H1 (cell line): ENCODE measurements at regions not wholly inside any gene's neighbourhood (a gene's known extent, or its start where the extent isn't known, plus 50 kb on each side); places are given as distances from the start of the nearest gene placed in this dataset.

Experiments
- CTCF ChIA-PET: fragments of 300-600 bp; sonication (Branson Sonifier 250); formaldehyde crosslinking; loops from one replicate; lab custom pipeline; 2021; ENCODE audit not compliant: partially characterized antibody; lab: Charles Lee
- POLR2A ChIA-PET: fragments of 300-600 bp; sonication (Branson Sonifier 250); formaldehyde crosslinking; loops from one replicate; lab custom pipeline; 2021; ENCODE audit warnings: inconsistent platforms; ENCODE audit not compliant: partially characterized antibody; lab: Charles Lee
- DNase-seq, 2 experiments: peaks; one replicate each; pipeline versions ENCODE4 v3.0.0 to v3.0.0-alpha.2; 2010 to 2022; ENCODE audit warnings: low spot score in 2 of 2, low read depth in 1 of 2, mixed read lengths in 1 of 2
- FAIRE-seq: peaks from 2 replicates; lab custom pipeline; 2011; peaks lifted over from hg19 to GRCh38; lab: Jason Lieb, UNC
- H2AFZ ChIP-seq: 2 replicates; pipeline ENCODE4 v1.8.1; 2012; ENCODE audit warnings: low read length, inconsistent platforms
- H2AK5ac ChIP-seq: 2 replicates; pipeline ENCODE4 v1.6.1; 2013; ENCODE audit warnings: low read depth, low read length
- H2BK120ac ChIP-seq: replicated peaks from 2 replicates; pipeline ENCODE3; 2013; ENCODE audit warnings: low read depth, low read length, inconsistent platforms
- H2BK12ac ChIP-seq: 2 replicates; pipeline ENCODE4 v1.6.1; 2013; ENCODE audit warnings: low read depth, low read length
- H2BK15ac ChIP-seq: 2 replicates; pipeline ENCODE4 v1.6.1; 2013; ENCODE audit warnings: low read length
- H2BK20ac ChIP-seq: 2 replicates; pipeline ENCODE4 v1.6.1; 2013; ENCODE audit warnings: low read length
- H2BK5ac ChIP-seq: 2 replicates; pipeline ENCODE4 v1.6.1; 2013; ENCODE audit warnings: low read depth, low read length
- H3K14ac ChIP-seq: 2 replicates; pipeline ENCODE4 v1.6.1; 2013; ENCODE audit warnings: inconsistent platforms; ENCODE audit not compliant: insufficient read length
- H3K18ac ChIP-seq: 2 replicates; pipeline ENCODE4 v1.6.1; 2013; ENCODE audit warnings: low read length; ENCODE audit errors: extremely low read depth
- H3K23ac ChIP-seq: 2 replicates; pipeline ENCODE4 v1.6.1; 2013; ENCODE audit warnings: inconsistent platforms; ENCODE audit not compliant: insufficient read length
- H3K23me2 ChIP-seq: 2 replicates; pipeline ENCODE4 v1.6.1; 2013; ENCODE audit warnings: low read depth, low read length
- H3K27ac ChIP-seq: 2 replicates; pipeline ENCODE4 v1.6.1; 2011; ENCODE audit warnings: low read depth, low read length, inconsistent platforms
- H3K27me3 ChIP-seq, 4 experiments: replicated peaks in 1 of 4; 1 replicate in 1 of 4; 2 replicates in 3 of 4; pipeline versions ENCODE4 v1.6.1 to v1.8.1; 2011 to 2013; ENCODE audit warnings: low read length in 3 of 4, mild to moderate bottlenecking in 3 of 4, inconsistent platforms in 2 of 4, mixed read lengths in 2 of 4, moderate library complexity in 1 of 4; ENCODE audit not compliant: control insufficient read depth in 3 of 4, insufficient read depth in 3 of 4; ENCODE audit errors: extremely low read depth in 1 of 4
- H3K36me3 ChIP-seq, 4 experiments: 2 replicates each; pipeline versions ENCODE4 v1.6.1 to v1.8.1; 2011 to 2013; ENCODE audit warnings: mild to moderate bottlenecking in 4 of 4, low read length in 3 of 4, moderate library complexity in 2 of 4, control low read depth in 1 of 4, inconsistent platforms in 1 of 4; ENCODE audit not compliant: insufficient read depth in 4 of 4, control insufficient read depth in 2 of 4
- H3K4ac ChIP-seq: replicated peaks from 2 replicates; pipeline ENCODE3; 2013; ENCODE audit warnings: low read length, low read depth, mixed read lengths, inconsistent platforms; ENCODE audit not compliant: insufficient read length
- H3K4me1 ChIP-seq, 4 experiments: replicated peaks in 1 of 4; 1 replicate in 1 of 4; 2 replicates in 3 of 4; pipeline versions ENCODE4 v1.6.1 to v1.8.1; 2011 to 2013; ENCODE audit warnings: low read length in 3 of 4, inconsistent platforms in 2 of 4, mixed read lengths in 1 of 4; ENCODE audit not compliant: insufficient read depth in 4 of 4, control insufficient read depth in 3 of 4
- H3K4me2 ChIP-seq, 2 experiments: 2 replicates each; pipeline versions ENCODE4 v1.6.1 to v1.8.1; 2011 to 2013; ENCODE audit warnings: low read depth in 2 of 2, low read length in 2 of 2, control low read depth in 1 of 2, inconsistent platforms in 1 of 2, mild to moderate bottlenecking in 1 of 2; ENCODE audit not compliant: insufficient read depth in 1 of 2
- H3K4me3 ChIP-seq, 4 experiments: fragments of 200-600, 300-600 bp in 1 of 4; sonication (generic), shearing (Covaris generic), sonication (Bioruptor Twin) in 1 of 4; 2 replicates each; pipeline versions ENCODE4 v1.5.1 to v1.8.1; 2011 to 2016; ENCODE audit warnings: low read length in 4 of 4, low read depth in 3 of 4, control low read depth in 2 of 4, inconsistent platforms in 2 of 4, mild to moderate bottlenecking in 2 of 4, mixed read lengths in 1 of 4, moderate library complexity in 1 of 4; ENCODE audit not compliant: insufficient read depth in 2 of 4; ENCODE audit errors: extremely low read depth in 1 of 4
- H3K56ac ChIP-seq: replicated peaks from 2 replicates; pipeline ENCODE3; 2013; ENCODE audit warnings: low read depth, mild to moderate bottlenecking, mixed read lengths, low read length, inconsistent platforms; ENCODE audit not compliant: insufficient read length
- H3K79me1 ChIP-seq: 2 replicates; pipeline ENCODE4 v1.6.1; 2013; ENCODE audit warnings: low read depth, low read length, control low read depth
- H3K79me2 ChIP-seq, 2 experiments: 2 replicates each; pipeline versions ENCODE4 v1.6.1 to v1.8.1; 2012 to 2013; ENCODE audit warnings: low read length in 2 of 2, mild to moderate bottlenecking in 2 of 2, inconsistent platforms in 1 of 2; ENCODE audit not compliant: insufficient read depth in 2 of 2, control insufficient read depth in 1 of 2
- H3K9ac ChIP-seq, 4 experiments: replicated peaks in 1 of 4; 1 replicate in 1 of 4; 2 replicates in 3 of 4; pipeline versions ENCODE4 v1.6.1 to v1.8.1; 2011 to 2013; ENCODE audit warnings: low read depth in 3 of 4, low read length in 3 of 4, control low read depth in 2 of 4, mild to moderate bottlenecking in 2 of 4, moderate library complexity in 2 of 4, inconsistent platforms in 1 of 4; ENCODE audit errors: extremely low read depth in 1 of 4
- H3K9me3 ChIP-seq, 2 experiments: 2 replicates each; pipeline versions ENCODE4 v1.6.1 to v1.8.1; 2012 to 2013; ENCODE audit warnings: mild to moderate bottlenecking in 2 of 2, moderate library complexity in 2 of 2, control low read depth in 1 of 2, inconsistent platforms in 1 of 2, low read depth in 1 of 2, low read length in 1 of 2, mixed read lengths in 1 of 2; ENCODE audit not compliant: insufficient read depth in 2 of 2
- H4K20me1 ChIP-seq, 2 experiments: replicated peaks in 1 of 2; 2 replicates each; pipeline versions ENCODE3 to v1.8.1; 2011 to 2013; ENCODE audit warnings: inconsistent platforms in 2 of 2, low read length in 2 of 2, mild to moderate bottlenecking in 1 of 2; ENCODE audit not compliant: insufficient read depth in 2 of 2, control insufficient read depth in 1 of 2
- H4K5ac ChIP-seq: 2 replicates; pipeline ENCODE4 v1.6.1; 2013; ENCODE audit warnings: low read length, low read depth, mixed read lengths, inconsistent platforms; ENCODE audit not compliant: insufficient read length
- H4K8ac ChIP-seq: 2 replicates; pipeline ENCODE4 v1.8.0; 2013; ENCODE audit warnings: mild to moderate bottlenecking, moderate library complexity, low read length, inconsistent platforms; ENCODE audit not compliant: insufficient read depth; ENCODE audit errors: extremely low read depth
- H4K91ac ChIP-seq: replicated peaks from 2 replicates; pipeline ENCODE3; 2013; ENCODE audit warnings: low read length, mixed read lengths, inconsistent platforms; ENCODE audit not compliant: insufficient read length
- CEBPB ChIP-seq: IDR thresholded peaks from 2 replicates; pipeline ENCODE4 v1.6.1; 2012; ENCODE audit warnings: low read depth, low read length
- CTBP2 ChIP-seq: IDR thresholded peaks from 2 replicates; pipeline ENCODE4 v1.7.0; 2011; ENCODE audit warnings: borderline replicate concordance, mild to moderate bottlenecking, moderate library complexity, mixed read lengths, low read length; ENCODE audit not compliant: insufficient read depth, insufficient read length
- EP300 ChIP-seq, 2 experiments: IDR thresholded peaks; 1 replicate in 1 of 2; 2 replicates in 1 of 2; pipeline ENCODE4 v1.6.1; 2011 to 2012; ENCODE audit warnings: low read depth in 2 of 2, low read length in 2 of 2, mild to moderate bottlenecking in 2 of 2, borderline replicate concordance in 1 of 2, inconsistent platforms in 1 of 2, moderate library complexity in 1 of 2
- EZH2 ChIP-seq: fragments of 200-600 bp; sonication (generic); IDR thresholded peaks from 2 replicates; pipeline ENCODE4 v1.7.1; 2012; ENCODE audit warnings: low read depth, mild to moderate bottlenecking, moderate library complexity, low read length, inconsistent platforms; ENCODE audit not compliant: severe bottlenecking
- HDAC6 ChIP-seq: IDR thresholded peaks from one replicate; pipeline ENCODE4 v1.7.1; 2012; ENCODE audit warnings: low read depth, mild to moderate bottlenecking, inconsistent platforms, low read length, moderate library complexity
- NANOG ChIP-seq: IDR thresholded peaks from 2 replicates; pipeline ENCODE4 v1.6.1; 2011; ENCODE audit warnings: low read length, low read depth, mild to moderate bottlenecking, inconsistent platforms; ENCODE audit not compliant: insufficient read depth, poor library complexity, severe bottlenecking
- PHF8 ChIP-seq: fragments of 200-600 bp; sonication (generic); conservative IDR thresholded peaks from 2 replicates; pipeline ENCODE4 v1.7.1; 2012; ENCODE audit warnings: low read depth, mild to moderate bottlenecking, inconsistent platforms, low read length, moderate library complexity
- WGBS, 2 experiments: shearing (Covaris generic) in 1 of 2; methylation state at CpG; one replicate each; pipeline versions ENCODE4 v1.1.6 to v1.1.7; 2013 to 2015; ENCODE audit warnings: low lambda C conversion rate in 2 of 2, mixed read lengths in 2 of 2, inconsistent platforms in 1 of 2, low coverage in 1 of 2, missing lambda C conversion rate in 1 of 2; ENCODE audit not compliant: insufficient replicate concordance in 2 of 2, insufficient coverage in 1 of 2, insufficient read length in 1 of 2; ENCODE audit errors: extremely low coverage in 1 of 2, missing lambda C conversion rate in 1 of 2; 5-methylcytosine and 5-hydroxymethylcytosine counted together

GRCh38 chr4:157550028-157550427, 329.5 kb downstream of the GRIA2 start:
- FAIRE-seq: no peak
- no peak overlapping the region for H3K23ac ChIP-seq

More at GRCh38 chr4:157550028-157550427, 329.5 kb downstream of the GRIA2 start:
- H4K5ac ChIP-seq: no peak overlapping the region
- no peak for DNase-seq
- H3K56ac ChIP-seq: no peak overlapping the region
- H3K27me3 ChIP-seq: no peaks in the 10 kb centered on the region
- no peak overlapping the region for H2AK5ac ChIP-seq
- H3K4ac ChIP-seq: no peak overlapping the region
- H4K8ac ChIP-seq: no peak overlapping the region
- no peak overlapping the region for H3K4me3 ChIP-seq
- no peaks in the 10 kb centered on the region for H3K79me2 ChIP-seq
- no peak overlapping the region for H3K18ac ChIP-seq
- no peak overlapping the region for H3K9ac ChIP-seq
- H3K79me1 ChIP-seq: no peaks in the 10 kb centered on the region
- H3K4me2 ChIP-seq: no peak overlapping the region
- H2BK20ac ChIP-seq: no peak overlapping the region
- no peak overlapping the region for H2AFZ ChIP-seq
- H3K36me3 ChIP-seq: no peaks in the 10 kb centered on the region
- no peak overlapping the region for H3K14ac ChIP-seq
- no peaks in the 10 kb centered on the region for H4K20me1 ChIP-seq
- no peak overlapping the region for H2BK12ac ChIP-seq
- no peaks in the 10 kb centered on the region for H3K4me1 ChIP-seq
- H3K9me3 ChIP-seq: no peaks in the 10 kb centered on the region
- no peak overlapping the region for H2BK120ac ChIP-seq
- 89% methylated on average over 5 of the region's 5 CpGs; no CpG with 5 or more reads in 1 of the 2 experiments for WGBS, 2 experiments
- H3K23me2 ChIP-seq: no peaks in the 10 kb centered on the region
- H2BK15ac ChIP-seq: no peak overlapping the region
- CTCF ChIA-PET: no interaction called here
- H4K91ac ChIP-seq: no peak overlapping the region
- POLR2A ChIA-PET: no interaction called here
- no peak for TF ChIP-seq CTBP2
- TF ChIP-seq PHF8: no peak
- no peak for TF ChIP-seq CEBPB
- no peak for TF ChIP-seq EP300 (IDR thresholded peaks at IDR 0.05; ENCODE audit: borderline replicate concordance in 1 of 2, low read depth in 2 of 2, low read length in 2 of 2)
- no peak for TF ChIP-seq HDAC6
- TF ChIP-seq NANOG: no peak
- TF ChIP-seq EZH2: no peak
- H3K27ac ChIP-seq: no peak overlapping the region
- no peak overlapping the region for H2BK5ac ChIP-seq
